HG02798 (cell line): ENCODE measurements at regions not wholly inside any gene's neighbourhood (a gene's known extent, or its start where the extent isn't known, plus 50 kb on each side); places are given as distances from the start of the nearest gene placed in this dataset.
"Not testable (repeated sequence)": the region's sequence is repeated elsewhere in the genome, so short reads cannot be mapped to it uniquely, and the experiment has no call there.

Experiments
- ATAC-seq: cut with Tn5 transposase; IDR thresholded peaks from one replicate; pipeline ENCODE4 v1.9.1; 2021; ENCODE audit warnings: mild to moderate bottlenecking; ENCODE audit not compliant: unreplicated experiment, poor library complexity

DNA sequence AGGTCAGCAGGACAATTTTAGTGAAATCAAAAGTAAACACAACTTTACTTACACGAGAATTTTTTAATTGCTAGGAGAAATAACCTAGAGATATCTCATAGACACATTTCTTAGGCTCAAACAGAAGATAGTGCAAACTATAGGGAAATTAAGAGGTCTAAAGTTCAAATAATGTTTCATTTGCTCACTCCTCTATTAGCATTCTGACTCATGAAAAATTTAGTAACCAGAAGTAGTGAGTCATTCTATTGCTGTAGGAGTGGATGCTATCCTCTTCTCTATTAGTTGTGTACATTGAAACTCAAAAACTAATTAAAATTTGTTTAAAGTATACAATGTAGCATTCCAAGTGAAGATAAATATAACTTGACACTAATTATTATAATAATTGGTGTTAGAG lies 908.3 kb upstream of the TMEFF2 start:
- ATAC-seq = no peak

- ATAC-seq = no peak
Measured at GRCh38 chr2:193101591-193101990, 906.9 kb upstream of the TMEFF2 start.

GRCh38 chr2:193088026-193088425 lies 893.3 kb upstream of the TMEFF2 start:
- no peak for ATAC-seq

- no peak for ATAC-seq
Measured at GRCh38 chr2:193076995-193077394, 882.3 kb upstream of the TMEFF2 start.

DNA sequence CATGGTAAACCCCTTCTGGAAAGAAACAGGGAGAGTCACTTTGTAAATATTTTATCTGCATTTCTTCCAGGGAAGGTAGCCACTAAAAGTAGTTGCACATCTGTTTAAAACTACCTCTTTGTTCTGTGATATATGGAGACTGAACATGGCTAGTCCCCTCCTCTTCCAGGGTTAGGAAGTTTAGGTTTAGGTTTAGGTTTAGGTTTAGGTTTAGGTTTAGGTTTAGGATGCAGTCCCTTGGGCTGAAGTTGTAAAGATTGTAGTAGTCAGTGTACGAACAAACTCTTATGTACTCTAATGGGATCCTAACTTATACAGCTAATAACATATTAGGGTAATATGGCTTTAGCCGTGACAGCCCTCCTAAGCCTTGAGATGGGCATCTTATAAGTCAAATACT lies 880.2 kb upstream of the TMEFF2 start:
- no peak for ATAC-seq

GRCh38 chr2:193072647-193073046 lies 877.9 kb upstream of the TMEFF2 start:
- ATAC-seq = no peak

GRCh38 chr2:193025556-193025955 lies 830.8 kb upstream of the TMEFF2 start:
- ATAC-seq = not testable (repeated sequence)

- no peak for ATAC-seq
Measured at GRCh38 chr2:193024791-193025190, 830.1 kb upstream of the TMEFF2 start.

- no peak for ATAC-seq
Measured at GRCh38 chr2:193011870-193012269, 817.1 kb upstream of the TMEFF2 start.

DNA sequence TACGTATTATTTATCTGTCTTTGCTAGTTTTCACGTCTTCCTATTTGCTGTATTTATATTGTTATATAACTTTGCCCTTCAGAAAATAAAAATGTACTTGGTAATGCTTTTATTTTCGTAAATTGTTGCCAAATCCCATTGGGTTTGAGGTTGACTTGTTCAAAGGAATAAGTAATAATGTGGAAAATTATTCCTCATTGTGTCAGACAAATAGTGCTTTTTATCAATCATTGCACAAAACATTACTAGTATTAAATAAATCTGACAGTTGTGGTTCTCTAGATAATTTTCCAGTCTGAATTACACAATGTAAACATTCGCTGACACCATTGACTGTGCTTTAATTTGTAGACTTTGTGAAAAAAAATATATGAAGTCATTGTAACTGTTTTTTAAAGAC lies 798.3 kb upstream of the TMEFF2 start:
- ATAC-seq = no peak

DNA sequence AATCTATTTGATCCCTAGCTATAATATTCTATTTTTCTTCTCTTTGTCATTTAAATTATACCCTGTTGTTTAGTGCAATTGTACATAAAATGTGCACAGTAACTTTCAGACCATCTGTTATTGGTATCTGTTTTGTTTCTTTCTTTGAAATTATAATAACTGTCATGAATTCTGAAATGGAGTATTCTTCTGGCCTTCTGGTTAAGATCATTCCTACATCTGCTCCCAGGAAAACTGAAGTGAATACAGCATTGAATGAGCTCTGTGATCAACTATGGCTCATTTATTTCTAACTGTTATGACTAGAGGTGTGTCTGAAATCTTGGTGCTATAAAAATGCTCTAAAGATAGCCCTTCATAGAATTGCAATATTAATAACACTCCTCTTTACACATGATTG lies 788.4 kb upstream of the TMEFF2 start:
- no peak for ATAC-seq

DNA sequence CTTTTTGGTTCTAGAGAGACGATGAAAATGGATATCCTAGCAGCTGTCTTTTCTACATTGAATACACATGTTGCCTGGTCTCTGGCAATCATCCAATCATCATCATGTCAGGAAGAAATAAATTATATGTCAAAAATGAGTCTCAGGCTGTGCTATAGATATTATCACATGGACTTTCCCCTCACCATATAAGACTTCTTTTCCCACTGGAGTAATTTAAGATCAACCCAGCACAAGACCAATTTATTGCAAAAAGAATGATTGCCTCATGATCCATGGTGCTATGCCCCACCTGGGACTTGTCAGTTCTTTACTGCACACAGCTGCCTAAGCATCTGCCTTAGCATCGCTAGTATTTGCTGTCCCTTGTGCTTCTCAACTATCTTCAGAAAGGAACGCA lies 783.7 kb upstream of the TMEFF2 start:
- ATAC-seq = no peak

- no peak for ATAC-seq
Measured at GRCh38 chr2:192971981-192972380, 777.2 kb upstream of the TMEFF2 start.

DNA sequence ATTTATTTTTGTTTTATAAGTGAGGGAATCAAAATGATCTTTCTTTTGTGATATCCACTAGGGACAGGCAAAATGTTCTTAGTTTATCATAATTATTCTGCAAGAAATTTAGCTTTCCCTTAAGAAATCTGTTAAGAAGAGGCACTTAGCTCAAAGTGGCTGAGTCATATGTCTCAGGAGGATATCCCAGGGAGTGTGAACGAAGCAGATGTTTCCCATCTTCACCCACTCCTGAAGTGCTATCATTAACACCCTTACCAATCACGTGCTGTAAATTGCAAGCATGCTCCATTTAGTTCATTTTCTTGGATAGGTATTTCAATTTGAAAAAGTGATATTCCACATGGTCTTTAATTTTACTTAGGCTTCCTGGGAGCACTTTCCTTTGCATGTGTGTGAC lies 774.3 kb upstream of the TMEFF2 start:
- no peak for ATAC-seq

DNA sequence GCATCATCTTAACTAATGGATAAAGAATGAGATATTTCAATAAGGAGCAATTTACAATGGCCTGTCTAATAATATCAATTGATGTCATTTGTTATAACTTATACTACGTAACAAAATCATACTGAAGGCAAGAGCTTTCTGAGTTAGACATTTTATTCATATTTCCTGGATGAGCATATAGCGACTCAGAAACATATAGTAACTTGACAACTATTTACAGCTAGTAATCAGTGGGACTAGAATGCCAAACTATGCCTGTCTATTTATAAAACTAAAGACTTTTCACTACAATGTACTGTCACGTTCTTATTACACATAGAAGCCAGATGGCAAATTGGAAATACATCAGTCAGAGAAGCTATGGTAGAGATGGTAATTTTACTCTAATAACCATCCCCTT lies 766.2 kb upstream of the TMEFF2 start:
- no peak for ATAC-seq

DNA sequence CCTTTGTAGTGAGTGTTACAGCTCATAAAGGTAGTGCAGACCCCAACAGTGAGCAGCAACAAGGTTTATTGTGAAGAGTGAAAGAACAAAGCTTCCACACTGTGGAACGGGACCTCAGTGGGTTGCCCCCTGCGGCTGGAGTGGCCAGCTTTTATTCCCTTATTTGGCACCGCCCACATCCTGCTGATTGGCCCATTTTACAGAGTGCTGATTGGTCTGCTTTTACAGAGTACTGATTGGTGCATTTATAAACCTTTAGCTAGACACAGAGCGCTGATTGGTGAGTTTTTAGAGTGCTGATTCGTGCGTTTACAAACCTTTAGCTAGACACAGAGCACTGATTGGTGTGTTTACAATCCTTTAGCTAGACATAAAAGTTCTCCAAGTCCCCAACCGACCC lies 763.9 kb upstream of the TMEFF2 start:
- not testable (repeated sequence) for ATAC-seq

DNA sequence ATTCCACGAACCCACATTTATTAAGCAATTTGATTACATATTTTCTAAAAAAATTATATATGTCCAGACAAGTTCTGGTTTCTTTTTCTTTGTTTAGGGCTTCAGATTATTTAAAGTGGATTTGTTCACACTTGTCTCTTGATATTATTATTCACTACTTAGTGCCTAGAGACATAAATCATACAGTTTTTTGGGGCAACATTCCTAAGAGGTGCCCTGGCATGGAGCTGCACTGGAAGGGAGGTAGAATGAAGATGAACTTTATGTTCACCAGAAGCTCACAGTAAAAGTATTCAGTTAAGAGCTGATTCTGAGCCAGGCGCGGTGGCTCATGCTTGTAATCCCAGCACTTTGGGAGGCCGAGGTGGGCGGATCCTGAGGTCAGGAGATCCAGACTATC lies 762.7 kb upstream of the TMEFF2 start:
- ATAC-seq = no peak

DNA sequence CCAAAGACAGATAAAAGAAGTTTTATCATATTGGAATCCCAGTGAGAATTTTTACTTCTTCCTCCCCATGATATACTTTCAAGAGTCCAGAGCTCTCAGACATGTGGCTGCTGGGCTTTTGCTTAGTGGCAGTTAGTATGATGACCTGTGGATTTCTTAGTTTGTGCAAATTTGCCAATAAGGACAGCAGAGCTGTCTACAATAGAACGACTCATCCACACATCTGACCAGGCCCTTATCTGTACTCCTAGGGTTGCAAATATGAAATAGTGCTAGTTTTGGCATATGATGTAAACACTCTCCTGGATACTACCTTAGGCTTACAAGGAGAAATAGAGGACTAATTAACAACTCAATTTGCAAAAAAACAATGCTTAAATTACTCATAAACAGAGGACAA lies 758.4 kb upstream of the TMEFF2 start:
- no peak for ATAC-seq

DNA sequence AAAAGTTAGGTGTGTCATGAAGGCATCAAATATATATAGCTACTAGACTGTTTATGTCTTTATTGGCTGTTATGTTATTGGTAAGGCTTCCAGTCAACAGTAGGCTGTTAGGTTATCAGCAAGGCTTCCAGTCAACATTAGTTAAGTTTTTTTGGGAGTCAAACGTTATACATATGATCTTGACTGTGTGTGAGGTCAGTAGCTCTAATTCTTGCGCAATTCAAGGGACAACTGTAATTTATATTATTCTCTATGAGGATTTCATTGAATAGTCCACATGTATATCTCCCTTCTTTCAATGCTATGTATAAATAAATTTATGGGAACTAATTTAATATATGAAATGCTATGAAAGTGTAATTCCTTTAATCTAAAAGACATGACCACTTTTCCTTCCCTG lies 757.5 kb upstream of the TMEFF2 start:
- no peak for ATAC-seq

GRCh38 chr2:192948316-192948715 lies 753.6 kb upstream of the TMEFF2 start:
- ATAC-seq = no peak

GRCh38 chr2:192947352-192947751 lies 752.6 kb upstream of the TMEFF2 start:
- no peak for ATAC-seq

GRCh38 chr2:192940767-192941166 lies 746.0 kb upstream of the TMEFF2 start:
- no peak for ATAC-seq

GRCh38 chr2:192932376-192932775 lies 737.6 kb upstream of the TMEFF2 start:
- ATAC-seq = no peak
